ENCODE measurements at regions not wholly inside any gene's neighbourhood (a gene's known extent, or its start where the extent isn't known, plus 50 kb on each side); places are given as distances from the start of the nearest gene placed in this dataset.

GRCh38 chr15:69754313-69754712 is 301.7 kb downstream of the RPLP1 start (continued):
- no peak for TF ChIP-seq USF2 (IDR thresholded peaks at IDR 0.05; ENCODE audit: borderline replicate concordance, low read depth, low read length)
- TF ChIP-seq NFIC (IDR thresholded peaks at IDR 0.05; ENCODE audit: borderline replicate concordance): no peak
- no peak for TF ChIP-seq IRF3 (IDR thresholded peaks at IDR 0.05; ENCODE audit: low read depth, low read length)
- TF ChIP-seq CHD2 (IDR thresholded peaks at IDR 0.05; ENCODE audit: low read length, partially characterized antibody): no peak
- TF ChIP-seq FOXJ3 (CRISPR knock-in tag; IDR thresholded peaks at IDR 0.05): no peak
- TF ChIP-seq USF1 (IDR thresholded peaks at IDR 0.05; ENCODE audit: borderline replicate concordance, low read depth): no peak
- no peak for TF ChIP-seq MEF2A (IDR thresholded peaks at IDR 0.05; ENCODE audit: borderline replicate concordance, low read depth)

GRCh38 chr15:69755551-69756310 is 303.1 kb downstream of the RPLP1 start:
- CTCF ChIA-PET: no interaction called here
- no peak for DNase-seq
- TF ChIP-seq USF2 (IDR thresholded peaks at IDR 0.05; ENCODE audit: borderline replicate concordance, low read depth, low read length) (no peak), MAX (IDR thresholded peaks at IDR 0.05; ENCODE audit: low read depth) (no peak), RFX5 (IDR thresholded peaks at IDR 0.05; ENCODE audit: low read length) (no peak), NFIC (IDR thresholded peaks at IDR 0.05; ENCODE audit: borderline replicate concordance) (no peak), IRF3 (IDR thresholded peaks at IDR 0.05; ENCODE audit: low read depth, low read length) (no peak), TEAD4 (IDR thresholded peaks at IDR 0.05; ENCODE audit: borderline replicate concordance, insufficient read depth) (no peak), MXI1 (IDR thresholded peaks at IDR 0.05; ENCODE audit: low read depth, low read length) (no peak), TCF12 (IDR thresholded peaks at IDR 0.05) (no peak), RCOR1 (IDR thresholded peaks at IDR 0.05; ENCODE audit: low read length) (no peak)

More at GRCh38 chr15:69755551-69756310, 303.1 kb downstream of the RPLP1 start:
- WGBS (ENCODE audit: low lambda C conversion rate): 78% methylated on average over 5 of the region's 7 CpGs
- H3K9ac ChIP-seq: no peak overlapping the region
- H3K36me3 ChIP-seq (replicated peaks in 1 of 2; ENCODE audit: control insufficient read depth in 1 of 2, insufficient read depth in 2 of 2, low read length in 1 of 2): no peaks in the 10 kb centered on the region
- peaks cover 7% of the 10 kb centered on the region; the same call in 1 of the 2 replicates for H3K9me3 ChIP-seq
- H3K27me3 ChIP-seq (ENCODE audit: insufficient read depth): no peaks in the 10 kb centered on the region
- peaks cover 12% of the 10 kb centered on the region for H3F3A ChIP-seq (replicated peaks; ENCODE audit: insufficient read depth)
- no peaks in the 10 kb centered on the region for H3K79me2 ChIP-seq (ENCODE audit: insufficient read depth)
- no peak overlapping the region for H3K27ac ChIP-seq (ENCODE audit: low read depth in 2 of 2, low read length in 1 of 2)
- H4K20me1 ChIP-seq (ENCODE audit: insufficient read depth): no peaks in the 10 kb centered on the region
- no peak overlapping the region for H3K4me2 ChIP-seq
- no peak overlapping the region for H3K4me3 ChIP-seq (ENCODE audit: low read depth in 2 of 2, low read length in 1 of 2)
- no peak overlapping the region for H2AFZ ChIP-seq (ENCODE audit: low read depth)
- no peaks in the 10 kb centered on the region for H3K9me2 ChIP-seq
- H3K4me1 ChIP-seq (ENCODE audit: control insufficient read depth in 1 of 2, insufficient read depth in 2 of 2, low read depth in 1 of 2, low read length in 1 of 2): peaks cover 5 to 9% of the 10 kb centered on the region in 2 experiments; a peak in 2 of 4 replicates
- POLR2A ChIA-PET: no interaction called here

Data from SK-N-SH (cell line).